ENCODE measurements at regions not wholly inside any gene's neighbourhood (a gene's known extent, or its start where the extent isn't known, plus 50 kb on each side); places are given as distances from the start of the nearest gene placed in this dataset.

GRCh38 chr2:41935002-41935401, 112.8 kb upstream of the PKDCC start:
- Histone ChIP-seq H3K27me3 (ENCODE audit: insufficient read depth, poor library complexity, severe bottlenecking) (no peaks in the 10 kb centered on the region), H3K4me3 (ENCODE audit: severe bottlenecking) (no peak overlapping the region), H3K4me1 (ENCODE audit: insufficient read depth, poor library complexity, severe bottlenecking) (peaks cover 9% of the 10 kb centered on the region), H3K27ac (ENCODE audit: poor library complexity, severe bottlenecking) (no peak overlapping the region), H3K36me3 (ENCODE audit: low read depth) (no peaks in the 10 kb centered on the region), H3K9me3 (ENCODE audit: severe bottlenecking) (no peaks in the 10 kb centered on the region)
- ATAC-seq (ENCODE audit: low read depth): no peak
- TF ChIP-seq, protein P1, sequence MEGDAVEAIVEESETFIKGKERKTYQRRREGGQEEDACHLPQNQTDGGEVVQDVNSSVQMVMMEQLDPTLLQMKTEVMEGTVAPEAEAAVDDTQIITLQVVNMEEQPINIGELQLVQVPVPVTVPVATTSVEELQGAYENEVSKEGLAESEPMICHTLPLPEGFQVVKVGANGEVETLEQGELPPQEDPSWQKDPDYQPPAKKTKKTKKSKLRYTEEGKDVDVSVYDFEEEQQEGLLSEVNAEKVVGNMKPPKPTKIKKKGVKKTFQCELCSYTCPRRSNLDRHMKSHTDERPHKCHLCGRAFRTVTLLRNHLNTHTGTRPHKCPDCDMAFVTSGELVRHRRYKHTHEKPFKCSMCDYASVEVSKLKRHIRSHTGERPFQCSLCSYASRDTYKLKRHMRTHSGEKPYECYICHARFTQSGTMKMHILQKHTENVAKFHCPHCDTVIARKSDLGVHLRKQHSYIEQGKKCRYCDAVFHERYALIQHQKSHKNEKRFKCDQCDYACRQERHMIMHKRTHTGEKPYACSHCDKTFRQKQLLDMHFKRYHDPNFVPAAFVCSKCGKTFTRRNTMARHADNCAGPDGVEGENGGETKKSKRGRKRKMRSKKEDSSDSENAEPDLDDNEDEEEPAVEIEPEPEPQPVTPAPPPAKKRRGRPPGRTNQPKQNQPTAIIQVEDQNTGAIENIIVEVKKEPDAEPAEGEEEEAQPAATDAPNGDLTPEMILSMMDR (IDR thresholded peaks at IDR 0.05; ENCODE audit: poor library complexity, severe bottlenecking): no peak
- no peak for DNase-seq (ENCODE audit: low spot score)

- TF ChIP-seq, protein P1 (IDR thresholded peaks at IDR 0.05; ENCODE audit: poor library complexity, severe bottlenecking): no peak
- no peak overlapping the region for H3K27ac ChIP-seq (ENCODE audit: poor library complexity, severe bottlenecking)
- no peaks in the 10 kb centered on the region for H3K9me3 ChIP-seq (ENCODE audit: severe bottlenecking)
- DNase-seq (ENCODE audit: low spot score) (no peak), ATAC-seq (ENCODE audit: low read depth) (no peak)
- H3K36me3 ChIP-seq (ENCODE audit: low read depth): no peaks in the 10 kb centered on the region
- no peak overlapping the region for H3K4me3 ChIP-seq (ENCODE audit: severe bottlenecking)
- no peaks in the 10 kb centered on the region for H3K27me3 ChIP-seq (ENCODE audit: insufficient read depth, poor library complexity, severe bottlenecking)
- H3K4me1 ChIP-seq (ENCODE audit: insufficient read depth, poor library complexity, severe bottlenecking): peaks cover 5% of the 10 kb centered on the region
Observed at GRCh38 chr2:41935825-41936224, 112.0 kb upstream of the PKDCC start.

DNA sequence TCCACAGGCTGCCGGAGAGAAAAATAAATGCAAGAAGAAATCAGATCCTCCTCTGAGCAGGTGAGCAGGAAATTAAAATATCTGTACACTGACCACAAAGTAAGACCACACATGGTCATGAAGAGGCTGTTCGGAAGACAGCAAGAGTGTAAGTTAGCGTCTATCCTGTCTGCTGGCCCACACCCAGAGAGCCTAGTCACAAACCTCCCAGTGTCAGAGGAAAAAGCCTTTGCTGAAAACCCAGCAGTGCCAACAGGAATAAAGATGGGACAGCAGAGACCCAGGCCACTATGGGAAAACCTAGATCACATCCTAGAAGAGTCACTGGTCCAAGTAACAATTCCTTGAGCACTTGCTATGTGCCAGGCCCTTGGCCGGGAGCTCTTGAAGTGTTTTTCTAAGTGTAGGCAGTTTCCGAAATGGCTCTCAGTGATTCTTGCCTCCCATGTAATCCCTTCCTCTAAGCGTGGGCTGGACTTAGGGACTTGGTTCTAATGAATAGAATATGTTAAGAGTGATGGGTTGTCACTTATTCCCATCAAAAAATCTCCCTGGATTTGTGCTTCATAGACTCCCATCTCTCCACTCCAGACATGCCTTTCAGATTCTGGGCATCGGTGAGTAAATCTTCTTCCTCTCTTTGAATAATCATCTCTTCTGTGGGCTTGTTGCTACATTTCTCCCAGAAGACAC, 110.9 kb upstream of the PKDCC start:
- H3K36me3 ChIP-seq (ENCODE audit: low read depth): no peaks in the 10 kb centered on the region
- H3K4me3 ChIP-seq (ENCODE audit: severe bottlenecking): no peak overlapping the region
- TF ChIP-seq, protein P1 (IDR thresholded peaks at IDR 0.05; ENCODE audit: poor library complexity, severe bottlenecking): no peak
- no peaks in the 10 kb centered on the region for H3K4me1 ChIP-seq (ENCODE audit: insufficient read depth, poor library complexity, severe bottlenecking)
- H3K27me3 ChIP-seq (ENCODE audit: insufficient read depth, poor library complexity, severe bottlenecking): no peaks in the 10 kb centered on the region
- DNase-seq (ENCODE audit: low spot score): no peak
- H3K27ac ChIP-seq (ENCODE audit: poor library complexity, severe bottlenecking): no peak overlapping the region
- H3K9me3 ChIP-seq (ENCODE audit: severe bottlenecking): no peaks in the 10 kb centered on the region
- no peak for ATAC-seq (ENCODE audit: low read depth)

DNA sequence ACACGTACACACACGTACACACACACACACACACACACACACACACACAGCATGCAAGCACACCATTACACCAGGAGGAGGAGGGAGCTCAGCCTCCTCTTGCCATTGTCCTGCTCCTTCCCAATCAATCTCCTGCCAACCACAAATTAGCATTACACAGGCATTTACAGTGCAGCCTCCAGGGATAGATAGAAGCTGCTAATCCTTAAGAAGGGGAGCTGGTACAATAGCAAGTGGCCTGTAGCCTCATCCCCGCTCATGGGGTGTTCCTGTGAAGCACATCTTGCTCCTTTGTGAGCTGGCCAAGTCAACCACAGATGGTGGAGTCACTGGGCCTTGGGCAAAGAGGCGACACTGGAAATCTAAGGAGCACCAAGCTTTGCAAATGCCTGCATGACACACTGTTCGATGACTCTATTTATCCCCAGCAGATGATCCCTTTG, 110.3 kb upstream of the PKDCC start:
- Histone ChIP-seq H3K4me1 (ENCODE audit: insufficient read depth, poor library complexity, severe bottlenecking) (no peaks in the 10 kb centered on the region), H3K9me3 (ENCODE audit: severe bottlenecking) (no peaks in the 10 kb centered on the region), H3K27me3 (ENCODE audit: insufficient read depth, poor library complexity, severe bottlenecking) (no peaks in the 10 kb centered on the region), H3K4me3 (ENCODE audit: severe bottlenecking) (no peak overlapping the region), H3K27ac (ENCODE audit: poor library complexity, severe bottlenecking) (no peak overlapping the region), H3K36me3 (ENCODE audit: low read depth) (no peaks in the 10 kb centered on the region)
- no peak for DNase-seq (ENCODE audit: low spot score)
- TF ChIP-seq, protein P1 (IDR thresholded peaks at IDR 0.05; ENCODE audit: poor library complexity, severe bottlenecking): no peak
- ATAC-seq (ENCODE audit: low read depth): no peak

All from RWPE2 (cell line).